Esophagus squamous epithelium (tissue), 4 donors: ENCODE measurements at regions not wholly inside any gene's neighbourhood (a gene's known extent, or its start where the extent isn't known, plus 50 kb on each side); places are given as distances from the start of the nearest gene placed in this dataset.

Experiments
- CTCF ChIP-seq, 6 experiments: fragments of 450-650 bp in 4 of 6; fragments of 200-600 bp in 2 of 6; sonication (generic) in 2 of 6; IDR thresholded peaks; one replicate each; pipeline ENCODE4 v1.5.1; 2016 to 2019; ENCODE audit warnings: antibody characterized with exemption in 6 of 6, mild to moderate bottlenecking in 4 of 6, moderate library complexity in 4 of 6
- POLR2A ChIP-seq, 4 donors: fragments of 450-650 bp; IDR thresholded peaks; one replicate each; pipeline ENCODE4 v1.6.1; 2017; ENCODE audit warnings: antibody characterized with exemption in 4 of 4, mild to moderate bottlenecking in 4 of 4, moderate library complexity in 3 of 4

GRCh38 chr22:34881453-34881852 is 184.5 kb upstream of the ISX start:
- TF ChIP-seq CTCF (IDR thresholded peaks at IDR 0.05) (no peak), POLR2A (IDR thresholded peaks at IDR 0.05) (no peak)
